Suprapubic skin (tissue), 4 donors: ENCODE measurements at regions not wholly inside any gene's neighbourhood (a gene's known extent, or its start where the extent isn't known, plus 50 kb on each side); places are given as distances from the start of the nearest gene placed in this dataset.
"Not testable (repeated sequence)": the region's sequence is repeated elsewhere in the genome, so short reads cannot be mapped to it uniquely, and the experiment has no call there.

Source experiments
- DNase-seq, 2 donors: peaks; one replicate each; pipeline ENCODE4 v3.0.0-alpha.2; 2019; ENCODE audit warnings: low spot score in 2 of 2
- H3K27ac ChIP-seq: fragments of 200-600 bp; sonication (generic); one replicate; pipeline ENCODE4 v1.5.1; 2019
- H3K27me3 ChIP-seq: fragments of 200-600 bp; sonication (generic); one replicate; pipeline ENCODE4 v1.5.1; 2019
- H3K36me3 ChIP-seq: fragments of 200-600 bp; sonication (generic); one replicate; pipeline ENCODE4 v1.5.1; 2019
- H3K4me1 ChIP-seq: fragments of 200-600 bp; sonication (generic); one replicate; pipeline ENCODE4 v1.5.1; 2019
- H3K4me3 ChIP-seq: fragments of 200-600 bp; sonication (generic); one replicate; pipeline ENCODE4 v1.5.1; 2019; ENCODE audit warnings: mild to moderate bottlenecking
- H3K9me3 ChIP-seq: fragments of 200-600 bp; sonication (generic); one replicate; pipeline ENCODE4 v1.5.1; 2019
- EP300 ChIP-seq: sonication (generic); formaldehyde crosslinking; IDR thresholded peaks from one replicate; pipeline ENCODE4 v1.6.1; 2017; ENCODE audit warnings: antibody characterized with exemption
- POLR2A ChIP-seq, 2 donors: fragments of 450-650 bp; IDR thresholded peaks; one replicate each; pipeline ENCODE4 v1.6.1; 2017; ENCODE audit warnings: antibody characterized with exemption in 2 of 2, mild to moderate bottlenecking in 2 of 2, moderate library complexity in 2 of 2
- POLR2AphosphoS5 ChIP-seq, 3 donors: sonication (generic); formaldehyde crosslinking; IDR thresholded peaks; one replicate each; pipeline ENCODE4 v1.6.1; 2017; ENCODE audit warnings: antibody characterized with exemption in 3 of 3
- WGBS: methylation state at CpG from one replicate; pipeline ENCODE4 v1.1.5; 2018; 5-methylcytosine and 5-hydroxymethylcytosine counted together
- TF ChIP-seq, protein P1 (sequence below), 2 donors: fragments of 200-600 bp in 1 of 2; fragments of 450-650 bp in 1 of 2; sonication (generic) in 1 of 2; IDR thresholded peaks; one replicate each; pipeline ENCODE4 v1.5.1; 2016 to 2019; ENCODE audit warnings: antibody characterized with exemption in 2 of 2, mild to moderate bottlenecking in 1 of 2, moderate library complexity in 1 of 2

- Histone ChIP-seq H3K27ac (no peak overlapping the region), H3K27me3 (no peaks in the 10 kb centered on the region), H3K9me3 (no peaks in the 10 kb centered on the region), H3K36me3 (no peaks in the 10 kb centered on the region), H3K4me3 (no peak overlapping the region), H3K4me1 (no peaks in the 10 kb centered on the region)
- TF ChIP-seq POLR2A (IDR thresholded peaks at IDR 0.05) (no peak), EP300 (no peak)
- TF ChIP-seq, protein P1, sequence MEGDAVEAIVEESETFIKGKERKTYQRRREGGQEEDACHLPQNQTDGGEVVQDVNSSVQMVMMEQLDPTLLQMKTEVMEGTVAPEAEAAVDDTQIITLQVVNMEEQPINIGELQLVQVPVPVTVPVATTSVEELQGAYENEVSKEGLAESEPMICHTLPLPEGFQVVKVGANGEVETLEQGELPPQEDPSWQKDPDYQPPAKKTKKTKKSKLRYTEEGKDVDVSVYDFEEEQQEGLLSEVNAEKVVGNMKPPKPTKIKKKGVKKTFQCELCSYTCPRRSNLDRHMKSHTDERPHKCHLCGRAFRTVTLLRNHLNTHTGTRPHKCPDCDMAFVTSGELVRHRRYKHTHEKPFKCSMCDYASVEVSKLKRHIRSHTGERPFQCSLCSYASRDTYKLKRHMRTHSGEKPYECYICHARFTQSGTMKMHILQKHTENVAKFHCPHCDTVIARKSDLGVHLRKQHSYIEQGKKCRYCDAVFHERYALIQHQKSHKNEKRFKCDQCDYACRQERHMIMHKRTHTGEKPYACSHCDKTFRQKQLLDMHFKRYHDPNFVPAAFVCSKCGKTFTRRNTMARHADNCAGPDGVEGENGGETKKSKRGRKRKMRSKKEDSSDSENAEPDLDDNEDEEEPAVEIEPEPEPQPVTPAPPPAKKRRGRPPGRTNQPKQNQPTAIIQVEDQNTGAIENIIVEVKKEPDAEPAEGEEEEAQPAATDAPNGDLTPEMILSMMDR (IDR thresholded peaks at IDR 0.05): no peak
- no peak for DNase-seq
- WGBS: 67% methylated on average over 5 of the region's 5 CpGs
Measured at GRCh38 chr17:14525551-14526455, 224.9 kb downstream of the HS3ST3B1 start.

DNA sequence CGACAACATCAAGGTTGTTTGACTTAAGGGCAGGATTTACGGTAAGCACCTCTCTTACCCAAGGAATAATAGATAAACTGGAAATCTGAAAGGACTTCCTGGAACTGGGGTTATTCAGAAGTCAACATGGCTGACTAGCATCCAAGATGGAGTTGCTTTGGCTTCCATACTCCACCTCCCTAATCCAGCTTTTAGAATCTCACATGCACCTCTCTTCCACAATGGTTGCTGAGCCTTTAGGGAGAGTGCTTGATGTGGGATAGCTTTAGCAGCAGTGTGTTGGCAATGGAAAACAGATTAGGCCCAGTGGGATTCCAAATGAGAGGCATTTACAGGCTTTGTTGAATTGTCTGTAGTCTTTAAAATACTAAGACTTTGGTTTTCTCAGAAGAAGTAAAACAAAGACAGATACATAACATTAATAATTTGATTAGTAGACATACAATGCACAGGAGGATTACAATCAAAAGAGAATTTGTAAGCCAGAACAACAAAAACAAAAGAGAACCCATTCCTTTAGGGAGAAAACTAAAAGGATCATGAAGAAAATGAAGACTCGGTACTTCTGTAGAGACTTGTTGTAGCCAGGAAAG, 222.0 kb downstream of the HS3ST3B1 start:
- H3K27ac ChIP-seq: no peak overlapping the region
- no peak for DNase-seq
- H3K27me3 ChIP-seq: no peaks in the 10 kb centered on the region
- TF ChIP-seq EP300: no peak
- TF ChIP-seq, protein P1 (IDR thresholded peaks at IDR 0.05): no peak
- no peak for TF ChIP-seq POLR2AphosphoS5 (IDR thresholded peaks at IDR 0.05)
- no peak for TF ChIP-seq POLR2A (IDR thresholded peaks at IDR 0.05)
- H3K4me3 ChIP-seq: no peak overlapping the region
- H3K9me3 ChIP-seq: no peaks in the 10 kb centered on the region
- WGBS: 59% methylated on average over 3 of the region's 3 CpGs
- no peaks in the 10 kb centered on the region for H3K36me3 ChIP-seq
- H3K4me1 ChIP-seq: no peaks in the 10 kb centered on the region

- H3K27ac ChIP-seq, H3K9me3 ChIP-seq, H3K4me3 ChIP-seq, H3K27me3 ChIP-seq, H3K36me3 ChIP-seq, H3K4me1 ChIP-seq, DNase-seq: not testable (repeated sequence)
- 61% methylated on average over 3 of the region's 3 CpGs for WGBS
Measured at GRCh38 chr17:14518919-14519318, 218.0 kb downstream of the HS3ST3B1 start.

- WGBS: 70% methylated on average over 3 of the region's 3 CpGs
- no peaks in the 10 kb centered on the region for H3K36me3 ChIP-seq
- no peak for DNase-seq
- H3K27me3 ChIP-seq: no peaks in the 10 kb centered on the region
- no peak for TF ChIP-seq POLR2AphosphoS5 (IDR thresholded peaks at IDR 0.05)
- TF ChIP-seq EP300: no peak
- no peak for TF ChIP-seq POLR2A (IDR thresholded peaks at IDR 0.05)
- TF ChIP-seq, protein P1 (IDR thresholded peaks at IDR 0.05): no peak
- no peaks in the 10 kb centered on the region for H3K4me1 ChIP-seq
- H3K4me3 ChIP-seq: no peak overlapping the region
- no peak overlapping the region for H3K27ac ChIP-seq
- no peaks in the 10 kb centered on the region for H3K9me3 ChIP-seq
Measured at GRCh38 chr17:14514973-14515372, 214.1 kb downstream of the HS3ST3B1 start.

DNA sequence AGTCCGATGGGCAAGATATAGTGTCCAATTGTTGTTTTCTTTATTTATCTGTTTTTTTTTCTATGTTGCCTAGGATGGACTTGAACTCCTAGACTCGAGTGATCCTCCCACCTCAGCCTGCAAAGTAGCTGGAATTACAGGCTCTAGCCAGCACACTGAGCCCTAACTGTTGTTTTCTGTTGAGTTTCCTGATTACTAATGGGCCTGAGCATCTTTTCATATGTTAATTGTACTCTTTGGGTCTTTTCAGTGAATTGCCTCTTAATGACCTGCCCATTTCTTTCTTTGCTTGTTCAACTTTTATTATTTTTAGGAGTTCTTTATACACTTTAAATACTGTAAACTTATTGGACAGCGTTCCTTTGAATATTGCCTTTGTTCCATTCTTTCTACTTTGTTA, 213.0 kb downstream of the HS3ST3B1 start:
- Histone ChIP-seq H3K9me3 (no peaks in the 10 kb centered on the region), H3K36me3 (no peaks in the 10 kb centered on the region), H3K4me1 (no peaks in the 10 kb centered on the region), H3K27me3 (no peaks in the 10 kb centered on the region), H3K4me3 (no peak overlapping the region), H3K27ac (no peak overlapping the region)
- WGBS: 80% methylated on average over 3 of the region's 3 CpGs
- no peak for DNase-seq
- TF ChIP-seq POLR2A (IDR thresholded peaks at IDR 0.05) (no peak), EP300 (no peak), POLR2AphosphoS5 (IDR thresholded peaks at IDR 0.05) (no peak)
- TF ChIP-seq, protein P1 (IDR thresholded peaks at IDR 0.05): no peak
